ENCODE measurements at regions not wholly inside any gene's neighbourhood (a gene's known extent, or its start where the extent isn't known, plus 50 kb on each side); places are given as distances from the start of the nearest gene placed in this dataset.
A peak's percentile ranks its signal among the peaks of the same experiment; 100 is the strongest.

GRCh38 chr7:97480772-97481390, 251.0 kb upstream of the TAC1 start:
- Histone ChIP-seq H3K4me3 (no peak overlapping the region), H3K36me3 (no peaks in the 10 kb centered on the region), H3K4me1 (no peaks in the 10 kb centered on the region), H3K27me3 (ENCODE audit: low read depth) (no peaks in the 10 kb centered on the region), H3K27ac (replicated peaks) (no peak overlapping the region), H3K9me3 (replicated peaks) (no peaks in the 10 kb centered on the region)
- intact Hi-C loops (cut with micrococcal nuclease): no loop called here
- TF ChIP-seq CTCF (IDR thresholded peaks at IDR 0.05; ENCODE audit: borderline replicate concordance): no peak
- DNase-seq: no peak

- H3K36me3 ChIP-seq: no peaks in the 10 kb centered on the region
- no peaks in the 10 kb centered on the region for H3K27me3 ChIP-seq (ENCODE audit: low read depth)
- H3K27ac ChIP-seq (replicated peaks): no peak overlapping the region
- no peak for DNase-seq
- no peak overlapping the region for H3K4me3 ChIP-seq
- no peaks in the 10 kb centered on the region for H3K4me1 ChIP-seq
- intact Hi-C loops (cut with micrococcal nuclease): no loop called here
- H3K9me3 ChIP-seq (replicated peaks): no peaks in the 10 kb centered on the region
- no peak for TF ChIP-seq CTCF (IDR thresholded peaks at IDR 0.05; ENCODE audit: borderline replicate concordance)
These were observed 236.4 kb upstream of the TAC1 start for GRCh38 chr7:97495487-97495886.

DNA sequence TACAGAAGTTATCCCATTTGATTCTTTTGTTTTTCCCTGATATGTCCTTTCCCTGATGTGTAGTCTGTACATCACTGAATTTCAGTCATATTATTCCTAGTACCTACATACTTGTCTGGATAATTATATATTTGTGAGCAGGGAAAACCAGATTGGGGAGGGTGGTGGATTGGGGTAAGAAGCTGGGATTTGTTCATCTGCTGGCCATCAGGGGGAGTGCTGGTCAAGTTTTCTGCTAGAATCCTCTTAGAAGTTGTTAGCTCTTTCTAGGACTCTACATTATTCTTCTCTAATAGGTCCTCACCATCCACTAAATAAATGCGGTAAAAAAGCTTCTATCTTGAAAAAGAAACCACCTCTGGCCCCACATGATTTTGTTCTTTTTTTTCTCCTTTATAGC, 232.7 kb upstream of the TAC1 start:
- Histone ChIP-seq H3K36me3 (no peaks in the 10 kb centered on the region), H3K9me3 (replicated peaks) (no peaks in the 10 kb centered on the region), H3K27me3 (ENCODE audit: low read depth) (peaks cover 4% of the 10 kb centered on the region), H3K4me1 (no peaks in the 10 kb centered on the region), H3K27ac (replicated peaks) (no peak overlapping the region), H3K4me3 (no peak overlapping the region)
- intact Hi-C loops (cut with micrococcal nuclease): no loop called here
- TF ChIP-seq CTCF (IDR thresholded peaks at IDR 0.05; ENCODE audit: borderline replicate concordance): peak; percentile 58
- no peak for DNase-seq

- intact Hi-C loops (cut with micrococcal nuclease): loop anchor here (10.0 kb wide), 1 partner anchor 331 kb away; no protein-coding TSS in a partner anchor
These were observed 228.4 kb upstream of the TAC1 start for GRCh38 chr7:97503367-97504094.

GRCh38 chr7:97506728-97507127, 225.2 kb upstream of the TAC1 start:
- Histone ChIP-seq H3K4me3 (no peak overlapping the region), H3K36me3 (no peaks in the 10 kb centered on the region), H3K4me1 (no peaks in the 10 kb centered on the region), H3K27ac (replicated peaks) (no peak overlapping the region), H3K9me3 (replicated peaks) (no peaks in the 10 kb centered on the region), H3K27me3 (ENCODE audit: low read depth) (peaks cover 4% of the 10 kb centered on the region)
- intact Hi-C loops (cut with micrococcal nuclease): loop anchor here (10.0 kb wide), 1 partner anchor 328 kb away; no protein-coding TSS in a partner anchor
- no peak for TF ChIP-seq CTCF (IDR thresholded peaks at IDR 0.05; ENCODE audit: borderline replicate concordance)
- no peak for DNase-seq

More at GRCh38 chr7:97503367-97504094, 228.4 kb upstream of the TAC1 start:
- Histone ChIP-seq H3K27ac (replicated peaks) (no peak overlapping the region), H3K36me3 (no peaks in the 10 kb centered on the region), H3K9me3 (replicated peaks) (no peaks in the 10 kb centered on the region), H3K4me3 (no peak overlapping the region), H3K27me3 (ENCODE audit: low read depth) (peaks cover 4% of the 10 kb centered on the region), H3K4me1 (no peaks in the 10 kb centered on the region)
- TF ChIP-seq CTCF (IDR thresholded peaks at IDR 0.05; ENCODE audit: borderline replicate concordance): no peak
- DNase-seq: no peak
